ENCODE measurements at regions not wholly inside any gene's neighbourhood (a gene's known extent, or its start where the extent isn't known, plus 50 kb on each side); places are given as distances from the start of the nearest gene placed in this dataset.
"Not testable (repeated sequence)": the region's sequence is repeated elsewhere in the genome, so short reads cannot be mapped to it uniquely, and the experiment has no call there.

DNA sequence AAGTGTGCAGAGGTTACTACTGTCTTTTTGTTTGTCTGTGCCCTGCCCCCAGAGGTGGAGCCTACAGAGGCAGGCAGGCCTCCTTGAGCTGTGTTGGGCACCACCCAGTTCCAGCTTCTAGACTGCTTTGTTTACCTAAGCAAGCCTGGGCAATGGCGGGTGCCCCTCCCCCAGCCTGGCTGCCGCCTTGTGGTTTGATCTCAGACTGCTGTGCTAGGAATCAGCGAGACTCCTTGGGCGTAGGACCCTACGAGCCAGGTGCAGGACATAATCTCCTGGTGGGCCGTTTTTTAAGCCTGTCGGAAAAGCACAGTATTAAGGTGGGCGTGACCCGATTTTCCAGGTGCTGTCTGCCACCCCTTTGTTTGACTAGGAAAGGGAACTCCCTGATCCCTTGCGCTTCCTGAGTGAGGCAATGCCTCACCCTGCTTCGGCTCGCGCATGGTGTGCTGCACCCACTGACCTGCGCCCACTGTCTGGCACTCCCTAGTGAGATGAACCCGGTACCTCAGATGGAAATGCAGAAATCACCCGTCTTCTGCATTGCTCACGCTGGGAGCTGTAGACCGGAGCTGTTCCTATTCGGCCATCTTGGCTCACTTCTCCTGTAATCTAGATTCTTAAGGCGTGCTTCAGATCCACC is 365.7 kb downstream of the NEBL start:
- DNase-seq (ENCODE audit: low spot score); intact Hi-C loops (cut with DNase I): not testable (repeated sequence)

DNA sequence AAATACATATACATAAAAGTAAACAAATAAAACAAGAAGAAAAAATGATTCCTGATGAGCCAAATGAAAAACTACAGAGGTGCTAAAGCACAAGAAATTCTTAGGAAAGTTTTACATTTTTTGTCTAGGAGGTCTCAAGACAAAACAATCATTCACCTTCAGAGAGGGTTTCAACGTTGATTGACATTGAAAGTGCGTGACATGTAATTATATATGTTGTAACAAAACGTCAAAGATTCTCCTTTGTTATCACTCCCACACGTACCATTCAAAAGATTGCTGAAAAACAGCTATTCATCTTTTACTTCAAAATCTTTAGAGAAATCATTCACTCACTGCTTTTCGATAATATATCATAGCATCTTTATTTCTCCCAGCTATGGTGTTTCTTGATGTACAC is 375.9 kb downstream of the NEBL start:
- DNase-seq (ENCODE audit: low spot score): no peak
- intact Hi-C loops (cut with DNase I): no loop called here

GRCh38 chr10:20515654-20516053 is 381.5 kb downstream of the NEBL start:
- intact Hi-C loops (cut with DNase I): no loop called here
- DNase-seq (ENCODE audit: low spot score): no peak

DNA sequence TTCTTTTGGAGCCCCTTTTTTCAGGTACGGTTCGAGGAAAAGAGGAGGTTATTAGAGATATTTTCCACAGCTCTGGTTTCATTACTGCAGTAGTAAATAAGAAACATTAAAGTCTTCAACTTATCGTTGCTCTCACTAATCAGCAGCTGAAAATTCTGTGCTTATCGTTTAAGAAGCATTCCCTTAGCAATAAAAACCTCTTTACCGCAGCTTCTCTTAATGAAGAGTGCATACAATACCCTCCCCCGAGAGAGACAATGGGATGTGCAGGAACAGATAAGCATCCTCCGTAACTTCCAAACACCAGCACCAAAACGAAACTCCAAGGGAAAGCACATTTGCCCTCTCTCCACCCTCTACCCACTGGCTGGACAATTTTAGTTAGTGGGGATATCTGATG is 384.5 kb downstream of the NEBL start:
- intact Hi-C loops (cut with DNase I): no loop called here

DNA sequence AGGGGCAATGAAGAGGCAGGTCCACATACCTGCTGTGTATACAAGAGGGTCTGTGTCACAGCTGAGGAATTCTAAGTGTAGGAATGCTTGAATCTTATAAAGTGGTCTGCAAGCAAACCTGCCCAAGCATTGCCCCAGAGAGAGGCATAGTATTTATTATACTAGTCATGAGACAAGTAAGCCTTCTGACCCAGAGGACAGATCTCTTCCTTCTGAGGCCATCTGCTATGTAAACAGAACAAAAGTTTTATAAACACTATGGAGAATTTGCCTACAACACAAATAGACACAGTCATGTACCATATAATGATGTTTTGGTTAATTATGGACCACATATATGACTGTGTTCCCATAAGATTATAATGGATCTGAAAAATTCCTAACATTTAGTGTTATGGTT is 388.2 kb downstream of the NEBL start:
- DNase-seq (ENCODE audit: low spot score): no peak
- intact Hi-C loops (cut with DNase I): no loop called here

More for the DNA sequence above, 384.5 kb downstream of the NEBL start:
- DNase-seq (ENCODE audit: low spot score): no peak

GRCh38 chr10:20502903-20503585 is 394.1 kb downstream of the NEBL start:
- DNase-seq (ENCODE audit: low spot score): no peak
- intact Hi-C loops (cut with DNase I): no loop called here

GRCh38 chr10:20494474-20494873 is 402.6 kb downstream of the NEBL start:
- intact Hi-C loops (cut with DNase I): no loop called here
- no peak for DNase-seq (ENCODE audit: low spot score)

DNA sequence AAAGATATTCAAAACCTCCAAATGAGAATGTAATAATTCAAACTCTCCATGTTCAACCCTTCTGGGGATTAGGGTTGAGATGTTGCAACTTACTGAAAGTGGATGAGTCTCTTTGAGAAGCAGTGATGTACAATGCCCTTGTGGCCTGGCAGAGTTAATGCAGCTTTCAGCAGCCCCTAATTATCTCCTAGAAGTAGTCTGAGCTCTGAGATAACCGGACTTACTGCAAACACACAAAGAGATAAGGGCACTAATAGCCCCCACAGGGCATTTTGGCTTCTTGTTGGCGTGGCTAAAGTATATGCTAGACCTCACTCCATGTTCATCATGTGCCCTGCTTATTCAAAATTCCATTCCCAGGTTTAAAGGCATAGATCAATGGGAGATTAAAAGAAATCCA is 404.7 kb downstream of the NEBL start:
- DNase-seq (ENCODE audit: low spot score): no peak
- intact Hi-C loops (cut with DNase I): no loop called here

GRCh38 chr10:20489961-20490360 is 407.1 kb downstream of the NEBL start:
- no peak for DNase-seq (ENCODE audit: low spot score)
- intact Hi-C loops (cut with DNase I): no loop called here

DNA sequence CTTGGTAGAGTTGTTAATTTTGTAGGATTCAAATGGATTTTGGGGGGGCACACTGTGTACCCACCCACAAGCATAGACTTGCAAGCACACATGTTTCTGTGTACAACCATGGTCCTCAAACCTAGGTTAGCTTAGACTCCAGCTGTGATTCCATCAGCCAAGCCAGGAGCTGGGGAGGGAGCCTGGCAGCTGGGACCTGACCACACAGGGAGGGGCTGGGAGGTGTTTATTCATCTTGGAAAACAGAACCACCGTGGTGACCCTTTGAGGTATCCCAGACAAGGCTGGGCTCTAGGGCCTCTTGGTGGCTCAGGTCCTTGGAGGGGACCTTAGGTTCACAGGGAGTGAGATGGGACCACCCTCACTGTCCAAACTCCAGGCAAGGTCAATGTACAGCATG is 410.3 kb downstream of the NEBL start:
- intact Hi-C loops (cut with DNase I): no loop called here
- DNase-seq (ENCODE audit: low spot score): no peak

GRCh38 chr10:20485554-20485953 is 411.6 kb downstream of the NEBL start:
- intact Hi-C loops (cut with DNase I): no loop called here
- DNase-seq (ENCODE audit: low spot score): no peak

GRCh38 chr10:20481054-20481453 is 416.1 kb downstream of the NEBL start:
- no peak for DNase-seq (ENCODE audit: low spot score)
- intact Hi-C loops (cut with DNase I): no loop called here

- DNase-seq (ENCODE audit: low spot score); intact Hi-C loops (cut with DNase I): not testable (repeated sequence)
Observed at GRCh38 chr10:20480575-20480974, 416.5 kb downstream of the NEBL start.

GRCh38 chr10:20474064-20474463 is 423.0 kb downstream of the NEBL start:
- no peak for DNase-seq (ENCODE audit: low spot score)
- intact Hi-C loops (cut with DNase I): no loop called here

- intact Hi-C loops (cut with DNase I): no loop called here
- no peak for DNase-seq (ENCODE audit: low spot score)
Observed at GRCh38 chr10:20473023-20473760, 423.9 kb downstream of the NEBL start.

DNA sequence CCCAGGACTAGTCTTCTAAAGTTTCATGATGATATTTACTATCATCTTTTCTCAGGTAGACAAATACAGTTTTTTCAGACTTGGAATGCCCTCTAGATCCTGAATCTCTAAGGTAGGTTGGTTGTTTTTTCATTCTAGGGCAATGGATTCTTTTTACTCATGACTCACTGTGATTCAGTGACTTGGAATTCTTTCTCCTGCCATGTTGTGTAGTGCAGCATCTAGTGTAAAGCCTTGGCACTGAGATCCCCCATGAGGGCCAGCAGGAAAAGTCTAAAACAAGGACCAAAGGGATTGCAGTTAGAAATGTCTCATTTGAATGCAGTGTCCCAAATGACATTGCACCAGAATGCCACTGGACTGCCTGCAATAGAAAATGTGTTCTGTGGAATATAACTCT is 430.4 kb downstream of the NEBL start:
- DNase-seq (ENCODE audit: low spot score): no peak
- intact Hi-C loops (cut with DNase I): no loop called here

- intact Hi-C loops (cut with DNase I): no loop called here
- no peak for DNase-seq (ENCODE audit: low spot score)
Observed at GRCh38 chr10:20457649-20458048, 439.5 kb downstream of the NEBL start.

GRCh38 chr10:20455774-20456173 is 441.3 kb downstream of the NEBL start:
- intact Hi-C loops (cut with DNase I): no loop called here
- DNase-seq (ENCODE audit: low spot score): no peak

GRCh38 chr10:20454331-20454730 is 442.8 kb downstream of the NEBL start:
- intact Hi-C loops (cut with DNase I): no loop called here
- DNase-seq (ENCODE audit: low spot score): no peak

GRCh38 chr10:20446561-20447193 is 450.4 kb downstream of the NEBL start:
- intact Hi-C loops (cut with DNase I): no loop called here
- no peak for DNase-seq (ENCODE audit: low spot score)

All from posterior vena cava (tissue), 2 donors.